Stomach (tissue), 8 donors: ENCODE measurements at regions not wholly inside any gene's neighbourhood (a gene's known extent, or its start where the extent isn't known, plus 50 kb on each side); places are given as distances from the start of the nearest gene placed in this dataset.

Source experiments
- DNase-seq, 2 donors: peaks; one replicate each; pipeline versions ENCODE4 v3.0.0 to v3.0.0-alpha.2; 2013 to 2019
- H3K27ac ChIP-seq, 5 donors: fragments of 200-600 bp in 4 of 5; sonication (generic) in 4 of 5; one replicate each; pipeline ENCODE4 v1.5.1; 2013 to 2019; ENCODE audit warnings: mild to moderate bottlenecking in 1 of 5, moderate library complexity in 1 of 5
- H3K27me3 ChIP-seq, 3 donors: fragments of 200-600 bp; sonication (generic); one replicate each; pipeline ENCODE4 v1.5.1; 2017 to 2019; ENCODE audit warnings: mixed run types in 1 of 3
- H3K36me3 ChIP-seq, 4 donors: fragments of 200-600 bp; sonication (generic); 1 replicate in 3 of 4; 2 replicates in 1 of 4; pipeline ENCODE4 v1.5.1; 2016 to 2019
- H3K4me1 ChIP-seq, 4 donors: fragments of 200-600 bp; sonication (generic); one replicate each; pipeline ENCODE4 v1.5.1; 2016 to 2019
- H3K4me3 ChIP-seq, 4 donors: fragments of 200-600 bp; sonication (generic) in 3 of 4; one replicate each; pipeline ENCODE4 v1.5.1; 2016 to 2019; ENCODE audit warnings: mild to moderate bottlenecking in 1 of 4
- H3K9me3 ChIP-seq, 4 donors: fragments of 200-600 bp; sonication (generic); one replicate each; pipeline ENCODE4 v1.5.1; 2016 to 2019
- EP300 ChIP-seq: sonication (generic); formaldehyde crosslinking; IDR thresholded peaks from one replicate; pipeline ENCODE4 v1.6.1; 2017; ENCODE audit warnings: antibody characterized with exemption
- POLR2A ChIP-seq, 4 donors: fragments of 450-650 bp; IDR thresholded peaks; one replicate each; pipeline ENCODE4 v1.6.1; 2016; ENCODE audit warnings: antibody characterized with exemption in 4 of 4, control low read depth in 2 of 4, mild to moderate bottlenecking in 1 of 4, moderate library complexity in 1 of 4
- POLR2AphosphoS5 ChIP-seq, 3 donors: sonication (generic); formaldehyde crosslinking; IDR thresholded peaks; one replicate each; pipeline ENCODE4 v1.6.1; 2016; ENCODE audit warnings: antibody characterized with exemption in 3 of 3
- WGBS, 5 donors: extraction: QIAGEN DNeasy Blood & Tissue Kit in 3 of 5; methylation state at CpG; one replicate each; pipeline versions ENCODE4 v1.1.5 to v1.1.7; 2013 to 2018; 5-methylcytosine and 5-hydroxymethylcytosine counted together
- intact Hi-C: fragments of 100-400 bp; cut with DNase I; formaldehyde crosslinking; loops from one replicate; pipeline ENCODE4 v1.15.1; 2023; ENCODE audit warnings: low total_unique reads
- TF ChIP-seq, protein P1 (sequence below), 7 experiments: fragments of 450-650 bp in 4 of 7; fragments of 200-600 bp in 3 of 7; sonication (generic) in 3 of 7; IDR thresholded peaks; one replicate each; pipeline ENCODE4 v1.5.1; 2016 to 2019; ENCODE audit warnings: antibody characterized with exemption in 7 of 7, control low read depth in 2 of 7, mild to moderate bottlenecking in 1 of 7
- donor health status: healthy with polysubstance abuse.
- donor health status: Bipolar disorder and iron deficiency.
- donor health status: healthy.

DNA sequence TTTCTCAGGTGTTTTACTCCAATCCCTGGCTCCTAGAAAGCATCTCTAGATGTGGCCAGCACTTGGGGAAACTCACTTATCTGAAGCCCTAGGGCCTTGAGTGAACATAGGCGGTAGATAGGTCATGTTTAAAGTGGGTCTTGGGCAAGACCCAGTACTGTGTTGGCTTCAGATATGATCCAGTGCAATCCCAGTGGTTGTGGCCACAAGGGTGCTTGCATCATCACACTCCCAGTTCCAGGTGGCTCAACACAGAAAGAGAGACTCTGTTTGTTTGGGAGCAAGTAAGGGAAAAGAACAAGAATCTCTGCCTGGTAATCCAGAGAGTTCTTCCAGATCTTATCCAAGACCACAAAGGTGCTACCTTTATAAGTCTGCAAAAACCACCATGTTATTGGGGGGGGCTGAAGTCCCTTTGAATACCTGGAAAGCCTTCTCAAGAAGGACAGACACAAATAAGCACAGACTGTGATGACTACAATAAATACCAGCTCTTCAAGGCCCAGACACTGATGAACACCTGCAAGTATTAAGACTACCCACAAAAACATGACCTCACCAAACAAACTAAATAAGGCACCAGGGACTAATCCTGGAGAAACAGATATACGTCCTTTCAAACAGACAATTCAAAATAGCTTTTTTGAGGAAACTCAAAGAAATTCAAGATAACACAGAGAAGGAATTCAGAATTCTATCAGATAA is 114.7 kb downstream of the LURAP1L start:
- TF ChIP-seq POLR2A (IDR thresholded peaks at IDR 0.05) (no peak), EP300 (no peak), POLR2AphosphoS5 (IDR thresholded peaks at IDR 0.05) (no peak)
- TF ChIP-seq, protein P1, sequence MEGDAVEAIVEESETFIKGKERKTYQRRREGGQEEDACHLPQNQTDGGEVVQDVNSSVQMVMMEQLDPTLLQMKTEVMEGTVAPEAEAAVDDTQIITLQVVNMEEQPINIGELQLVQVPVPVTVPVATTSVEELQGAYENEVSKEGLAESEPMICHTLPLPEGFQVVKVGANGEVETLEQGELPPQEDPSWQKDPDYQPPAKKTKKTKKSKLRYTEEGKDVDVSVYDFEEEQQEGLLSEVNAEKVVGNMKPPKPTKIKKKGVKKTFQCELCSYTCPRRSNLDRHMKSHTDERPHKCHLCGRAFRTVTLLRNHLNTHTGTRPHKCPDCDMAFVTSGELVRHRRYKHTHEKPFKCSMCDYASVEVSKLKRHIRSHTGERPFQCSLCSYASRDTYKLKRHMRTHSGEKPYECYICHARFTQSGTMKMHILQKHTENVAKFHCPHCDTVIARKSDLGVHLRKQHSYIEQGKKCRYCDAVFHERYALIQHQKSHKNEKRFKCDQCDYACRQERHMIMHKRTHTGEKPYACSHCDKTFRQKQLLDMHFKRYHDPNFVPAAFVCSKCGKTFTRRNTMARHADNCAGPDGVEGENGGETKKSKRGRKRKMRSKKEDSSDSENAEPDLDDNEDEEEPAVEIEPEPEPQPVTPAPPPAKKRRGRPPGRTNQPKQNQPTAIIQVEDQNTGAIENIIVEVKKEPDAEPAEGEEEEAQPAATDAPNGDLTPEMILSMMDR (IDR thresholded peaks at IDR 0.05) = no peak
- Histone ChIP-seq H3K27ac (no peak overlapping the region), H3K27me3 (no peaks in the 10 kb centered on the region), H3K9me3 (peaks cover 0 to 9% (median 0%) of the 10 kb centered on the region in 4 donors), H3K4me1 (peaks cover 0 to 4% (median 0%) of the 10 kb centered on the region in 4 donors), H3K4me3 (no peak overlapping the region), H3K36me3 (no peaks in the 10 kb centered on the region)
- no peak for DNase-seq
- WGBS, 5 donors = 76 to 96% (median 87%) methylated on average over 2 of the region's 2 CpGs
- intact Hi-C loops = loop anchor here (5.0 kb wide), 1 partner anchor 172 kb away; no protein-coding TSS in a partner anchor

- no peak for DNase-seq
- intact Hi-C loops = no loop called here
- 89 to 97% (median 92%) methylated on average over 1 of the region's 1 CpG for WGBS, 5 donors
These were observed 116.8 kb downstream of the LURAP1L start for GRCh38 chr9:12891588-12891987.

DNA sequence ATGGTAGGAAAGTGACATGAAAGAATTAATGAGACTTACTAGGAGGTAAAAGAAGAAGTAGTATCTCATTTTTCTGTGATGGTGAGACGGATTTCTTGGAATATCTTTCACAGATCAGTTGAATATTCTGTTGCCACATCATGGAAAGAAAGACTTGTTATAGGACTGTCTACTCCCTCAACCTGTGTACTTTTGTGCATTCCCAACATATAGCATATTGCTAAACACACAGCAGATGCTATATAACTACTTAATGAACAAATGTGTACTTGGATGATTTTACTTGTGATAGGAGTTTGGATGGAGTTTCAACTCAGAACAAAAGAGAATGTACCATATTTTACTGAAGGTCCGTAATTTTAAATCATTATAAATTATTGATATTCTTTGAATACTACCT is 128.5 kb downstream of the LURAP1L start:
- Histone ChIP-seq H3K4me3 (no peak overlapping the region), H3K36me3 (no peaks in the 10 kb centered on the region), H3K4me1 (no peaks in the 10 kb centered on the region), H3K27ac (no peak overlapping the region), H3K9me3 (no peaks in the 10 kb centered on the region), H3K27me3 (no peaks in the 10 kb centered on the region)
- DNase-seq = no peak
- TF ChIP-seq EP300 = no peak
- intact Hi-C loops = no loop called here
- WGBS, 5 donors = 84 to 90% (median 89%) methylated on average over 2 of the region's 2 CpGs

More at GRCh38 chr9:12891588-12891987, 116.8 kb downstream of the LURAP1L start:
- H3K4me1 ChIP-seq = no peaks in the 10 kb centered on the region
- no peaks in the 10 kb centered on the region for H3K36me3 ChIP-seq
- no peak overlapping the region for H3K27ac ChIP-seq
- no peaks in the 10 kb centered on the region for H3K27me3 ChIP-seq
- TF ChIP-seq EP300 (no peak), POLR2AphosphoS5 (IDR thresholded peaks at IDR 0.05) (no peak), POLR2A (IDR thresholded peaks at IDR 0.05) (no peak)
- TF ChIP-seq, protein P1 (IDR thresholded peaks at IDR 0.05) = no peak
- peaks cover 0 to 9% (median 0%) of the 10 kb centered on the region in 4 donors for H3K9me3 ChIP-seq
- no peak overlapping the region for H3K4me3 ChIP-seq

- no peaks in the 10 kb centered on the region for H3K27me3 ChIP-seq
- DNase-seq = no peak
- WGBS, 5 donors = 48 to 80% (median 66%) methylated on average over 2 of the region's 2 CpGs
- intact Hi-C loops = no loop called here
- H3K36me3 ChIP-seq = no peaks in the 10 kb centered on the region
- TF ChIP-seq, protein P1 (IDR thresholded peaks at IDR 0.05) = no peak
- TF ChIP-seq POLR2AphosphoS5 (IDR thresholded peaks at IDR 0.05) = no peak
- no peak for TF ChIP-seq EP300
- no peak for TF ChIP-seq POLR2A (IDR thresholded peaks at IDR 0.05)
- H3K4me1 ChIP-seq = no peaks in the 10 kb centered on the region
- H3K27ac ChIP-seq = no peak overlapping the region
- no peaks in the 10 kb centered on the region for H3K9me3 ChIP-seq
- H3K4me3 ChIP-seq = no peak overlapping the region
These were observed 129.6 kb downstream of the LURAP1L start for GRCh38 chr9:12904261-12905000.
